ENCODE measurements at regions not wholly inside any gene's neighbourhood (a gene's known extent, or its start where the extent isn't known, plus 50 kb on each side); places are given as distances from the start of the nearest gene placed in this dataset.

DNA sequence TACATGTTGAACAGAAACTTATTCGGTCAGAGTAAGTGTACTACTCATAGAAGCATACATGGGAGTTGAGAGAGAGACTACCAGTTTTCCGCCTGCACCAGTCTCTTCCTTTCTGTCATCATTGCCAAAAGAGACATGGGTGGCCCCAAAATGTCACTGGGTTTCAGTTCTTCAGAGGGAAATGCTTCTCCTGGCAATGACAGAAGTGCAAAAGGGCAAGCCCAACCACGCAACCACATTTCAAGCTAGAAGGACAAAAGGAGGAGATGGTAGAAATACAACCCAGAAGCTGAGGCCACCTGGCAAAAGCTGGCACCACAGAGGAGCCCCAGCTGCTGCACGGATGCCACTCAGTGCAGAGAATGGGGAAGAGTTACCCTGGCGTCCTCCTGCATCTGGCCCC lies 320.1 kb downstream of the BCOR start:
- CTCF ChIA-PET, result no interaction called here
- no peaks in the 10 kb centered on the region for H3K4me1 ChIP-seq (ENCODE audit: control insufficient read depth, insufficient read depth, low read length)

More for the DNA sequence above, 320.1 kb downstream of the BCOR start:
- no peak overlapping the region for H3K27ac ChIP-seq (ENCODE audit: insufficient read depth, low read length)
- H2AFZ ChIP-seq (replicated peaks; ENCODE audit: low read length, poor library complexity), result no peak overlapping the region
- WGBS, 2 experiments (ENCODE audit: extremely low coverage in 2 of 2, insufficient read length in 1 of 2), result no CpG with 5 or more reads among the region's 5 CpGs
- no peak overlapping the region for H3K56ac ChIP-seq (ENCODE audit: extremely low read depth, insufficient read depth, low read length)
- no peak overlapping the region for H2AK5ac ChIP-seq (ENCODE audit: low read depth, low read length)
- H2BK5ac ChIP-seq (ENCODE audit: low read depth, low read length, poor library complexity, severe bottlenecking), result no peak overlapping the region
- H2AK9ac ChIP-seq (replicated peaks; ENCODE audit: low read depth, low read length, poor library complexity), result no peak overlapping the region
- no peaks in the 10 kb centered on the region for H4K20me1 ChIP-seq (ENCODE audit: insufficient read depth, low read length)
- H4K5ac ChIP-seq (ENCODE audit: low read depth, low read length), result no peak overlapping the region
- dilution Hi-C loops (cut with HindIII; ENCODE audit: low sequenced_read_pairs, unreplicated experiment), result no loop called here
- POLR2A ChIA-PET (ENCODE audit: unreplicated experiment), result no interaction called here
- H2BK20ac ChIP-seq (ENCODE audit: low read depth, low read length), result no peak overlapping the region
- in situ Hi-C loops (cut with MboI; ENCODE audit: low sequenced_read_pairs), result no loop called here
- H3K79me1 ChIP-seq (ENCODE audit: low read depth in 1 of 2, low read length in 2 of 2), result no peaks in the 10 kb centered on the region
- TF ChIP-seq SMC3 (IDR thresholded peaks at IDR 0.05; ENCODE audit: low read depth, low read length) (no peak), RAD21 (IDR thresholded peaks at IDR 0.05; ENCODE audit: low read length) (no peak), POLR2A (IDR thresholded peaks at IDR 0.05; ENCODE audit: low read depth, low read length) (no peak), MXI1 (IDR thresholded peaks at IDR 0.05; ENCODE audit: borderline replicate concordance, low read depth, low read length) (no peak), NFE2L2 (IDR thresholded peaks at IDR 0.05; ENCODE audit: low read depth, low read length) (no peak), RFX5 (IDR thresholded peaks at IDR 0.05; ENCODE audit: low read depth, low read length) (no peak), BHLHE40 (IDR thresholded peaks at IDR 0.05; ENCODE audit: low read depth, low read length) (no peak), MAZ (IDR thresholded peaks at IDR 0.05; ENCODE audit: borderline replicate concordance, low read depth, low read length) (no peak), CHD1 (IDR thresholded peaks at IDR 0.05; ENCODE audit: low read depth, low read length) (no peak), MAFK (IDR thresholded peaks at IDR 0.05; ENCODE audit: low read depth, low read length) (no peak), RCOR1 (IDR thresholded peaks at IDR 0.05; ENCODE audit: insufficient replicate concordance, low read length) (no peak), FOS (IDR thresholded peaks at IDR 0.05; ENCODE audit: low read depth, low read length) (no peak), CEBPB (IDR thresholded peaks at IDR 0.05; ENCODE audit: low read depth, low read length) (no peak)
- TF ChIP-seq, protein P1, sequence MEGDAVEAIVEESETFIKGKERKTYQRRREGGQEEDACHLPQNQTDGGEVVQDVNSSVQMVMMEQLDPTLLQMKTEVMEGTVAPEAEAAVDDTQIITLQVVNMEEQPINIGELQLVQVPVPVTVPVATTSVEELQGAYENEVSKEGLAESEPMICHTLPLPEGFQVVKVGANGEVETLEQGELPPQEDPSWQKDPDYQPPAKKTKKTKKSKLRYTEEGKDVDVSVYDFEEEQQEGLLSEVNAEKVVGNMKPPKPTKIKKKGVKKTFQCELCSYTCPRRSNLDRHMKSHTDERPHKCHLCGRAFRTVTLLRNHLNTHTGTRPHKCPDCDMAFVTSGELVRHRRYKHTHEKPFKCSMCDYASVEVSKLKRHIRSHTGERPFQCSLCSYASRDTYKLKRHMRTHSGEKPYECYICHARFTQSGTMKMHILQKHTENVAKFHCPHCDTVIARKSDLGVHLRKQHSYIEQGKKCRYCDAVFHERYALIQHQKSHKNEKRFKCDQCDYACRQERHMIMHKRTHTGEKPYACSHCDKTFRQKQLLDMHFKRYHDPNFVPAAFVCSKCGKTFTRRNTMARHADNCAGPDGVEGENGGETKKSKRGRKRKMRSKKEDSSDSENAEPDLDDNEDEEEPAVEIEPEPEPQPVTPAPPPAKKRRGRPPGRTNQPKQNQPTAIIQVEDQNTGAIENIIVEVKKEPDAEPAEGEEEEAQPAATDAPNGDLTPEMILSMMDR (conservative IDR thresholded peaks at IDR 0.05; ENCODE audit: low read depth, low read length), result no peak
- TF ChIP-seq, protein P2, sequence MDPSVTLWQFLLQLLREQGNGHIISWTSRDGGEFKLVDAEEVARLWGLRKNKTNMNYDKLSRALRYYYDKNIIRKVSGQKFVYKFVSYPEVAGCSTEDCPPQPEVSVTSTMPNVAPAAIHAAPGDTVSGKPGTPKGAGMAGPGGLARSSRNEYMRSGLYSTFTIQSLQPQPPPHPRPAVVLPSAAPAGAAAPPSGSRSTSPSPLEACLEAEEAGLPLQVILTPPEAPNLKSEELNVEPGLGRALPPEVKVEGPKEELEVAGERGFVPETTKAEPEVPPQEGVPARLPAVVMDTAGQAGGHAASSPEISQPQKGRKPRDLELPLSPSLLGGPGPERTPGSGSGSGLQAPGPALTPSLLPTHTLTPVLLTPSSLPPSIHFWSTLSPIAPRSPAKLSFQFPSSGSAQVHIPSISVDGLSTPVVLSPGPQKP (IDR thresholded peaks at IDR 0.05; ENCODE audit: borderline replicate concordance, low read depth, low read length), result no peak
- TF ChIP-seq, protein P3, sequence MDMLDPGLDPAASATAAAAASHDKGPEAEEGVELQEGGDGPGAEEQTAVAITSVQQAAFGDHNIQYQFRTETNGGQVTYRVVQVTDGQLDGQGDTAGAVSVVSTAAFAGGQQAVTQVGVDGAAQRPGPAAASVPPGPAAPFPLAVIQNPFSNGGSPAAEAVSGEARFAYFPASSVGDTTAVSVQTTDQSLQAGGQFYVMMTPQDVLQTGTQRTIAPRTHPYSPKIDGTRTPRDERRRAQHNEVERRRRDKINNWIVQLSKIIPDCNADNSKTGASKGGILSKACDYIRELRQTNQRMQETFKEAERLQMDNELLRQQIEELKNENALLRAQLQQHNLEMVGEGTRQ (IDR thresholded peaks at IDR 0.05; ENCODE audit: low read depth, low read length), result no peak
- H3K9ac ChIP-seq (ENCODE audit: low read depth, low read length), result no peak overlapping the region
- no peak overlapping the region for H3K23ac ChIP-seq (ENCODE audit: low read depth, low read length)
- no peak for DNase-seq
- no peaks in the 10 kb centered on the region; the same call in 1 of the 2 replicates for H3K9me3 ChIP-seq (ENCODE audit: control insufficient read depth, insufficient read depth, low read length)
- H3K14ac ChIP-seq (replicated peaks; ENCODE audit: low read depth, low read length), result no peak overlapping the region
- no peak overlapping the region for H3K4ac ChIP-seq (ENCODE audit: low read depth, low read length)
- no peak overlapping the region for H3K4me3 ChIP-seq (ENCODE audit: insufficient read depth, low read depth, low read length)
- no TSS peak for BruUV-seq (replicated peaks)
- H4K8ac ChIP-seq (ENCODE audit: low read depth in 2 of 2, low read length in 2 of 2), result no peak overlapping the region
- peaks cover 7% of the 10 kb centered on the region; the same call in 1 of the 2 replicates for H3K27me3 ChIP-seq (ENCODE audit: control insufficient read depth, insufficient read depth, low read length)
- ATAC-seq (ENCODE audit: low read depth), result no peak
- H4K91ac ChIP-seq (ENCODE audit: insufficient read depth, low read depth, low read length), result no peak overlapping the region
- H3K18ac ChIP-seq (ENCODE audit: low read depth, low read length), result no peak overlapping the region
- H3K36me3 ChIP-seq (ENCODE audit: control insufficient read depth, insufficient read depth, low read length), result no peaks in the 10 kb centered on the region
- H3K4me2 ChIP-seq (ENCODE audit: low read depth, low read length), result no peak overlapping the region
- no peak overlapping the region for H2BK120ac ChIP-seq (ENCODE audit: low read depth, low read length)
- intact Hi-C loops (cut with micrococcal nuclease), result no loop called here
- no peak overlapping the region for H2BK15ac ChIP-seq (ENCODE audit: low read depth, low read length)
- no peaks in the 10 kb centered on the region for H3K9me1 ChIP-seq (ENCODE audit: insufficient read depth, low read length)

Data from IMR-90 (cell line).